OCI-LY3 (cell line): ENCODE measurements at regions not wholly inside any gene's neighbourhood (a gene's known extent, or its start where the extent isn't known, plus 50 kb on each side); places are given as distances from the start of the nearest gene placed in this dataset.

ENCODE experiments used
- EZH2phosphoT487 ChIP-seq: fragments of 200-600 bp; shearing (Covaris generic); IDR thresholded peaks from 2 replicates; pipeline ENCODE4 v1.6.1; 2018; ENCODE audit warnings: antibody characterized with exemption, mixed run types, low read depth
- TF ChIP-seq, protein P1 (sequence below): fragments of 200-600, 300-600 bp; sonication (generic); IDR thresholded peaks from 2 replicates; pipeline ENCODE4 v1.5.1; 2014; ENCODE audit warnings: antibody characterized with exemption, low read length, low read depth

DNA sequence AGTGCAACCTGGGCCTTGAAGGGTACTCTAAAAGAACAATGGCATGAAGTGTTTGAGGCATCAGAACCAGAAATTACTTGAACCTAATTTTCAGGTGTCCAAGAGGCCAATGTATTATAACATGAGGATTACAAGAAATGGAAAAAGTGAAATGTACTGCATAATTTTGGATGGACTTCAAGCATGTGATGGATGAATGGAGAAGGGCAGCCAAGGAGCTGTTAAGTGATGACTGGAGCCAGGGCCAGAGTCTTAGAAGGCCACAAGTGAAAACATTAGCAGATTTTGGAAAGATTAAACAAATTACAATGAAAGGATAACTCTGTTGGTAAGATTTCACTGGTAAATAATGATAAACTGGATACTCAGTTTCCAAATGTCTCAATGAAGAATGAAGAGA lies 738.2 kb downstream of the CD109 start:
- TF ChIP-seq EZH2phosphoT487, result no peak
- TF ChIP-seq, protein P1, sequence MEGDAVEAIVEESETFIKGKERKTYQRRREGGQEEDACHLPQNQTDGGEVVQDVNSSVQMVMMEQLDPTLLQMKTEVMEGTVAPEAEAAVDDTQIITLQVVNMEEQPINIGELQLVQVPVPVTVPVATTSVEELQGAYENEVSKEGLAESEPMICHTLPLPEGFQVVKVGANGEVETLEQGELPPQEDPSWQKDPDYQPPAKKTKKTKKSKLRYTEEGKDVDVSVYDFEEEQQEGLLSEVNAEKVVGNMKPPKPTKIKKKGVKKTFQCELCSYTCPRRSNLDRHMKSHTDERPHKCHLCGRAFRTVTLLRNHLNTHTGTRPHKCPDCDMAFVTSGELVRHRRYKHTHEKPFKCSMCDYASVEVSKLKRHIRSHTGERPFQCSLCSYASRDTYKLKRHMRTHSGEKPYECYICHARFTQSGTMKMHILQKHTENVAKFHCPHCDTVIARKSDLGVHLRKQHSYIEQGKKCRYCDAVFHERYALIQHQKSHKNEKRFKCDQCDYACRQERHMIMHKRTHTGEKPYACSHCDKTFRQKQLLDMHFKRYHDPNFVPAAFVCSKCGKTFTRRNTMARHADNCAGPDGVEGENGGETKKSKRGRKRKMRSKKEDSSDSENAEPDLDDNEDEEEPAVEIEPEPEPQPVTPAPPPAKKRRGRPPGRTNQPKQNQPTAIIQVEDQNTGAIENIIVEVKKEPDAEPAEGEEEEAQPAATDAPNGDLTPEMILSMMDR, result no peak
